Skin epidermis (tissue), 12 donors: ENCODE measurements at regions not wholly inside any gene's neighbourhood (a gene's known extent, or its start where the extent isn't known, plus 50 kb on each side); places are given as distances from the start of the nearest gene placed in this dataset.

Experiments
- H3K27ac ChIP-seq, 21 experiments: fragments of 200-600 bp; sonication (generic) in 11 of 21; one replicate each; pipeline ENCODE4 v1.5.0; 2020; ENCODE audit warnings: mild to moderate bottlenecking in 3 of 21, inconsistent platforms in 2 of 21, moderate library complexity in 2 of 21
- H3K4me3 ChIP-seq, 7 experiments: fragments of 200-600 bp; sonication (generic) in 2 of 7; one replicate each; pipeline ENCODE4 v1.5.0; 2020; ENCODE audit warnings: inconsistent platforms in 2 of 7, mild to moderate bottlenecking in 2 of 7, moderate library complexity in 1 of 7

- Histone ChIP-seq H3K4me3 (no peak overlapping the region), H3K27ac (no peak overlapping the region)
Measured at GRCh38 chr11:80873310-80873999, 1432.6 kb upstream of the TENM4 start.

- Histone ChIP-seq H3K27ac (no peak overlapping the region), H3K4me3 (no peak overlapping the region)
Measured at GRCh38 chr11:80872116-80872728, 1431.4 kb upstream of the TENM4 start.

GRCh38 chr11:80868831-80869230, 1428.0 kb upstream of the TENM4 start:
- H3K4me3 ChIP-seq = no peak overlapping the region
- H3K27ac ChIP-seq = no peak overlapping the region

- H3K4me3 ChIP-seq = no peak overlapping the region
Measured at GRCh38 chr11:80862011-80862410, 1421.2 kb upstream of the TENM4 start.

GRCh38 chr11:80861193-80861592, 1420.4 kb upstream of the TENM4 start:
- Histone ChIP-seq H3K27ac (no peak overlapping the region), H3K4me3 (no peak overlapping the region)

More at GRCh38 chr11:80862011-80862410, 1421.2 kb upstream of the TENM4 start:
- no peak overlapping the region for H3K27ac ChIP-seq

GRCh38 chr11:80860632-80861031, 1419.8 kb upstream of the TENM4 start:
- no peak overlapping the region for H3K27ac ChIP-seq
- H3K4me3 ChIP-seq = no peak overlapping the region

GRCh38 chr11:80856066-80856465, 1415.2 kb upstream of the TENM4 start:
- Histone ChIP-seq H3K27ac (no peak overlapping the region), H3K4me3 (no peak overlapping the region)

GRCh38 chr11:80855426-80855825, 1414.6 kb upstream of the TENM4 start:
- no peak overlapping the region for H3K27ac ChIP-seq
- H3K4me3 ChIP-seq = no peak overlapping the region

GRCh38 chr11:80849253-80849652, 1408.4 kb upstream of the TENM4 start:
- Histone ChIP-seq H3K4me3 (no peak overlapping the region), H3K27ac (no peak overlapping the region)

GRCh38 chr11:80846979-80847378, 1406.1 kb upstream of the TENM4 start:
- Histone ChIP-seq H3K27ac (no peak overlapping the region), H3K4me3 (no peak overlapping the region)

GRCh38 chr11:80846442-80846841, 1405.6 kb upstream of the TENM4 start:
- Histone ChIP-seq H3K27ac (no peak overlapping the region), H3K4me3 (no peak overlapping the region)

- no peak overlapping the region for H3K4me3 ChIP-seq
- no peak overlapping the region for H3K27ac ChIP-seq
Measured at GRCh38 chr11:80844110-80844819, 1403.4 kb upstream of the TENM4 start.

GRCh38 chr11:80843266-80843974, 1402.6 kb upstream of the TENM4 start:
- no peak overlapping the region for H3K4me3 ChIP-seq
- H3K27ac ChIP-seq = no peak overlapping the region

- no peak overlapping the region for H3K4me3 ChIP-seq
- no peak overlapping the region for H3K27ac ChIP-seq
Measured at GRCh38 chr11:80842246-80842645, 1401.4 kb upstream of the TENM4 start.

GRCh38 chr11:80841675-80842074, 1400.8 kb upstream of the TENM4 start:
- Histone ChIP-seq H3K4me3 (no peak overlapping the region), H3K27ac (no peak overlapping the region)

GRCh38 chr11:80838153-80838552, 1397.3 kb upstream of the TENM4 start:
- H3K4me3 ChIP-seq = no peak overlapping the region
- H3K27ac ChIP-seq = no peak overlapping the region

GRCh38 chr11:80837051-80837450, 1396.2 kb upstream of the TENM4 start:
- no peak overlapping the region for H3K27ac ChIP-seq

GRCh38 chr11:80831374-80831773, 1390.5 kb upstream of the TENM4 start:
- no peak overlapping the region for H3K27ac ChIP-seq
- no peak overlapping the region for H3K4me3 ChIP-seq

More at GRCh38 chr11:80837051-80837450, 1396.2 kb upstream of the TENM4 start:
- no peak overlapping the region for H3K4me3 ChIP-seq

GRCh38 chr11:80827781-80828180, 1387.0 kb upstream of the TENM4 start:
- Histone ChIP-seq H3K4me3 (no peak overlapping the region), H3K27ac (no peak overlapping the region)

- no peak overlapping the region for H3K4me3 ChIP-seq
- no peak overlapping the region for H3K27ac ChIP-seq
Measured at GRCh38 chr11:80826808-80827207, 1386.0 kb upstream of the TENM4 start.
